DOHH2 (cell line): ENCODE measurements at regions not wholly inside any gene's neighbourhood (a gene's known extent, or its start where the extent isn't known, plus 50 kb on each side); places are given as distances from the start of the nearest gene placed in this dataset.

Experiments
- H3F3A ChIP-seq: fragments of 200-600 bp; sonication (generic), shearing (Covaris generic); 2 replicates; pipeline ENCODE4 v1.6.0; 2016; ENCODE audit warnings: antibody characterized with exemption, mild to moderate bottlenecking; ENCODE audit not compliant: control insufficient read depth, insufficient read depth
- H3K27ac ChIP-seq: fragments of 200-600 bp; sonication (generic); 2 replicates; pipeline ENCODE4 v1.5.1; 2014; ENCODE audit warnings: low read depth, mild to moderate bottlenecking, low read length, moderate library complexity
- H3K27me3 ChIP-seq: fragments of 200-600 bp; sonication (generic); 2 replicates; pipeline ENCODE4 v1.6.1; 2014; ENCODE audit warnings: mild to moderate bottlenecking, low read length, mixed read lengths; ENCODE audit not compliant: control insufficient read depth
- H3K36me3 ChIP-seq: fragments of 200-600 bp; sonication (generic); 2 replicates; pipeline ENCODE4 v1.6.1; 2014; ENCODE audit warnings: mild to moderate bottlenecking, low read length, moderate library complexity, mixed read lengths; ENCODE audit not compliant: control insufficient read depth
- H3K4me1 ChIP-seq: fragments of 200-600 bp; sonication (generic); 2 replicates; pipeline ENCODE4 v1.6.1; 2014; ENCODE audit warnings: mild to moderate bottlenecking, low read length, mixed read lengths; ENCODE audit not compliant: control insufficient read depth
- H3K4me2 ChIP-seq: fragments of 200-600 bp; sonication (generic); 2 replicates; pipeline ENCODE4 v1.6.0; 2014; ENCODE audit warnings: mild to moderate bottlenecking, low read length, moderate library complexity
- H3K4me3 ChIP-seq: fragments of 200-600 bp; sonication (generic); 2 replicates; pipeline ENCODE4 v1.5.1; 2014; ENCODE audit warnings: mild to moderate bottlenecking, low read length, mixed read lengths
- H3K79me2 ChIP-seq: fragments of 200-600 bp; sonication (generic); 2 replicates; pipeline ENCODE4 v1.6.1; 2014; ENCODE audit warnings: mild to moderate bottlenecking, low read length, mixed read lengths; ENCODE audit not compliant: control insufficient read depth
- H3K9me2 ChIP-seq: fragments of 200-600 bp; sonication (generic); replicated peaks from 2 replicates; pipeline ENCODE4 v1.6.1; 2014; ENCODE audit warnings: mild to moderate bottlenecking, low read length, mixed read lengths; ENCODE audit not compliant: control insufficient read depth
- H3K9me3 ChIP-seq: fragments of 200-600 bp; sonication (generic); 2 replicates; pipeline ENCODE4 v1.6.1; 2014; ENCODE audit warnings: antibody characterized with exemption, low read length, mixed read lengths; ENCODE audit not compliant: control insufficient read depth, insufficient read depth
- H4K20me1 ChIP-seq: fragments of 200-600 bp; sonication (generic); 2 replicates; pipeline ENCODE4 v1.6.0; 2014; ENCODE audit warnings: low read depth, mild to moderate bottlenecking, antibody characterized with exemption, low read length, moderate library complexity; ENCODE audit not compliant: control insufficient read depth, insufficient read depth
- EZH2phosphoT487 ChIP-seq: fragments of 200-600 bp; sonication (generic); IDR thresholded peaks from 2 replicates; pipeline ENCODE4 v1.6.1; 2017; ENCODE audit warnings: borderline replicate concordance, mild to moderate bottlenecking, antibody characterized with exemption, low read length, moderate library complexity, mixed read lengths
- TF ChIP-seq, protein P1 (sequence below): fragments of 200-600 bp; sonication (generic); IDR thresholded peaks from one replicate; pipeline ENCODE4 v1.5.1; 2014; ENCODE audit warnings: antibody characterized with exemption, mild to moderate bottlenecking, low read depth, low read length; ENCODE audit not compliant: poor library complexity, severe bottlenecking

DNA sequence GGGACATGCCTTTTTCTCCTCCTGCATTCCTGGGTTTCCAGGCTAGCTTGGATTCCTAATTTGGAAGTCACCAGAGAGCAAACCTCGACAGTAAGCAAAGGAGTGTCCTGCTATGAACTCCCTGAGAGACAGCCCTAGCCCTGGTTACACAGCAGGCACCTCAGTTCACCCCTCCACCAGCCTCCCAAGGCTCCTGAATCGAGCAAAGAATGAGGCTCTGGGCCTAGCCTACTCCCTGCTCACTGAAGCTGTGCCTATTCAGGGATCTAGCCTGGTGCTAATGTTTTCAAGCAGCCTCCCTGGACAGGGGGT lies 66.7 kb upstream of the RMDN2 start:
- Histone ChIP-seq H3K4me1 (no peaks in the 10 kb centered on the region), H3F3A (no peaks in the 10 kb centered on the region), H3K4me2 (no peak overlapping the region), H3K36me3 (no peaks in the 10 kb centered on the region), H3K27ac (no peak overlapping the region), H3K9me2 (no peaks in the 10 kb centered on the region), H3K4me3 (no peak overlapping the region), H3K79me2 (no peaks in the 10 kb centered on the region), H3K27me3 (peaks cover 3% of the 10 kb centered on the region), H3K9me3 (no peaks in the 10 kb centered on the region), H4K20me1 (no peaks in the 10 kb centered on the region)
- TF ChIP-seq, protein P1, sequence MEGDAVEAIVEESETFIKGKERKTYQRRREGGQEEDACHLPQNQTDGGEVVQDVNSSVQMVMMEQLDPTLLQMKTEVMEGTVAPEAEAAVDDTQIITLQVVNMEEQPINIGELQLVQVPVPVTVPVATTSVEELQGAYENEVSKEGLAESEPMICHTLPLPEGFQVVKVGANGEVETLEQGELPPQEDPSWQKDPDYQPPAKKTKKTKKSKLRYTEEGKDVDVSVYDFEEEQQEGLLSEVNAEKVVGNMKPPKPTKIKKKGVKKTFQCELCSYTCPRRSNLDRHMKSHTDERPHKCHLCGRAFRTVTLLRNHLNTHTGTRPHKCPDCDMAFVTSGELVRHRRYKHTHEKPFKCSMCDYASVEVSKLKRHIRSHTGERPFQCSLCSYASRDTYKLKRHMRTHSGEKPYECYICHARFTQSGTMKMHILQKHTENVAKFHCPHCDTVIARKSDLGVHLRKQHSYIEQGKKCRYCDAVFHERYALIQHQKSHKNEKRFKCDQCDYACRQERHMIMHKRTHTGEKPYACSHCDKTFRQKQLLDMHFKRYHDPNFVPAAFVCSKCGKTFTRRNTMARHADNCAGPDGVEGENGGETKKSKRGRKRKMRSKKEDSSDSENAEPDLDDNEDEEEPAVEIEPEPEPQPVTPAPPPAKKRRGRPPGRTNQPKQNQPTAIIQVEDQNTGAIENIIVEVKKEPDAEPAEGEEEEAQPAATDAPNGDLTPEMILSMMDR: no peak
- no peak for TF ChIP-seq EZH2phosphoT487

DNA sequence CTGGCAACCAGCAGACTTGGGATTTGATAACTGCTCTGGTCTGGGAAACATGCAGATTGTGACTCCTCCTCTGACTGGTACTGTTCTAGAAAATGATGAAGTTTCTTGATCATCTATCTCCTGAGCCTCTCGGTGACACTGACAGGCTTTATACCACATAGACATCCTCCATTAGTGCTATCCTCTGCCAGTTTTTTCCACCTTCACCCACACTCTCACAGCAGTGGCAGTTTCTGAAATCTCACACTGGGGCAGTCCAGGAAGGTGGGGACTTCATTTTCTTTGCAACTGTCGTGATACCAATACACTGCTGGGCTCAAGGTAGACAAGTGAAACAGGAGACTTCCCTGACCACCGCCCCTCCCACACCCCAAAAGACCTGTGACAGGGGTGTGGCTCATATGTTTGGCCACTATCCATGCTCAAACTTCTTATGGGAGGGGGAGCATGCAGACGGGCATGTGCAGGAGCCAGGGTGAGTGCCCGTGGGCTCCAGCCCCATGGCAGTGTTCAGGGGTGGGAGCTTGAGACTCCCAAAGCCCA lies 66.3 kb upstream of the RMDN2 start:
- TF ChIP-seq, protein P1: no peak
- no peak for TF ChIP-seq EZH2phosphoT487
- Histone ChIP-seq H3K27me3 (peaks cover 3% of the 10 kb centered on the region), H4K20me1 (no peaks in the 10 kb centered on the region), H3K36me3 (no peaks in the 10 kb centered on the region), H3K9me3 (no peaks in the 10 kb centered on the region), H3K4me3 (no peak overlapping the region), H3K4me2 (no peak overlapping the region), H3K4me1 (no peaks in the 10 kb centered on the region), H3F3A (no peaks in the 10 kb centered on the region), H3K27ac (no peak overlapping the region), H3K9me2 (no peaks in the 10 kb centered on the region), H3K79me2 (no peaks in the 10 kb centered on the region)

DNA sequence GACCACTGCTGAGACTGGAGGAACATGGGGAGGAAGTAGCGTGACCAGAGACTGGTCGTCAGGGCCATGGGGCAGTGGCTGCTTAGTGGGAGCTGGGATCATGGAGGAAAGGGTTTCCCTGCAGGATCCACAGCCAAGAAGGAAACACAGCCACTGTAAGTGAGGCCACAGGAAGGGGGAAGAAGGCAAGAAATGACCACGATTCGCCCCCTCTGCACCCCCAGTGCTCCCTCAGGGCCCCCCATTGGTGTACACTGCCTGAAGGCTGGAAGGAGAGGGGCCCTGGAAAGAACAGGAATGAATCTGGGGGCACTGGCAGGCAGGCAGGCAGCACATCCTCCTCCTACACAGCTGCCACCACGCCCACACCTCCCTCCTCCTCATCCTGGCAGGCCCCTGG lies 62.5 kb upstream of the RMDN2 start:
- TF ChIP-seq, protein P1: no peak
- TF ChIP-seq EZH2phosphoT487: no peak
- Histone ChIP-seq H4K20me1 (no peaks in the 10 kb centered on the region), H3K4me3 (no peak overlapping the region), H3K36me3 (no peaks in the 10 kb centered on the region), H3K27me3 (peaks cover 16% of the 10 kb centered on the region), H3K27ac (no peak overlapping the region), H3K9me3 (no peaks in the 10 kb centered on the region), H3K79me2 (no peaks in the 10 kb centered on the region), H3K4me1 (no peaks in the 10 kb centered on the region), H3K4me2 (no peak overlapping the region), H3F3A (no peaks in the 10 kb centered on the region), H3K9me2 (no peaks in the 10 kb centered on the region)

DNA sequence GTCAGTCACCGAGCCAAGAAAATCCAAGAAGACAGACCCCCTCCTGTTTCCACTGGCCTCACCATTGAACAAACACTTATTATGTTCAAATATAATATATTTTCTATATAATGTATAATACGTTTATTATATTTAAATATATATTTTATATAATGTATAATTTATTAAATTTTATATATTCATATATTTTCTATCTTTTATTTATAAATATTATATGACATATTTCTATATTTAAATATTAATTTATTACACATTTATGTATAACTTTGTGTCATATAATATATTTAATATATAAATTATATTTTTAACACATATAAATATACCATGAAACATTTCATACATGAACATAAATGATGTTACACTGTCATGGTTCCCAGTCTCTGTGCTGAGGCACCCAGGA lies 60.9 kb upstream of the RMDN2 start:
- no peaks in the 10 kb centered on the region for H3K4me1 ChIP-seq
- H3K4me2 ChIP-seq: no peak overlapping the region
- TF ChIP-seq, protein P1: no peak
- no peak for TF ChIP-seq EZH2phosphoT487
- H3K79me2 ChIP-seq: no peaks in the 10 kb centered on the region
- no peaks in the 10 kb centered on the region for H3F3A ChIP-seq
- peaks cover 25% of the 10 kb centered on the region for H3K27me3 ChIP-seq
- no peaks in the 10 kb centered on the region for H3K9me2 ChIP-seq
- H3K9me3 ChIP-seq: no peaks in the 10 kb centered on the region
- no peak overlapping the region for H3K4me3 ChIP-seq
- no peaks in the 10 kb centered on the region for H3K36me3 ChIP-seq
- no peak overlapping the region for H3K27ac ChIP-seq
- H4K20me1 ChIP-seq: no peaks in the 10 kb centered on the region
